ENCODE measurements at regions not wholly inside any gene's neighbourhood (a gene's known extent, or its start where the extent isn't known, plus 50 kb on each side); places are given as distances from the start of the nearest gene placed in this dataset.

DNA sequence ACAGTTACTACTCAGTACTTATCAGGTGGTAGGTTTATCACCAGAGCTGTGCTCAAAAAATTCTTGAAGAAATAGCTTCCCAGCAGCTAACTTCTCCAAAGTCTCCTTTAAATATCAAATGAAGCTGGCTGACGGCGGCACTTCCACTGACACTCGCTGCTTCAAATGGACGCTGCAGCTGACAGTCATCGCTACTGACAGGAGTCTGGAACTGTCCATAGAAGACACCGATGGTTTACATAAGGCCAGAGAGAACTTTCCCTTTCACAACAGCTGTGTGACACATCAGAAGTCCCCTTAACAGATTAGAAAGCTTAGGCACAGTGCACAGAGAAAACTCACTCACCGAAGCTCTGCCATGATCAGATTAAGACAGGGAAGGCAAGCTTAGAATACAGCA, 270.2 kb downstream of the SHOX2 start:
- no peak overlapping the region for H3K4me3 ChIP-seq (ENCODE audit: low read depth, low read length)
- TF ChIP-seq, protein P1, sequence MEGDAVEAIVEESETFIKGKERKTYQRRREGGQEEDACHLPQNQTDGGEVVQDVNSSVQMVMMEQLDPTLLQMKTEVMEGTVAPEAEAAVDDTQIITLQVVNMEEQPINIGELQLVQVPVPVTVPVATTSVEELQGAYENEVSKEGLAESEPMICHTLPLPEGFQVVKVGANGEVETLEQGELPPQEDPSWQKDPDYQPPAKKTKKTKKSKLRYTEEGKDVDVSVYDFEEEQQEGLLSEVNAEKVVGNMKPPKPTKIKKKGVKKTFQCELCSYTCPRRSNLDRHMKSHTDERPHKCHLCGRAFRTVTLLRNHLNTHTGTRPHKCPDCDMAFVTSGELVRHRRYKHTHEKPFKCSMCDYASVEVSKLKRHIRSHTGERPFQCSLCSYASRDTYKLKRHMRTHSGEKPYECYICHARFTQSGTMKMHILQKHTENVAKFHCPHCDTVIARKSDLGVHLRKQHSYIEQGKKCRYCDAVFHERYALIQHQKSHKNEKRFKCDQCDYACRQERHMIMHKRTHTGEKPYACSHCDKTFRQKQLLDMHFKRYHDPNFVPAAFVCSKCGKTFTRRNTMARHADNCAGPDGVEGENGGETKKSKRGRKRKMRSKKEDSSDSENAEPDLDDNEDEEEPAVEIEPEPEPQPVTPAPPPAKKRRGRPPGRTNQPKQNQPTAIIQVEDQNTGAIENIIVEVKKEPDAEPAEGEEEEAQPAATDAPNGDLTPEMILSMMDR (IDR thresholded peaks at IDR 0.05; ENCODE audit: low read depth, low read length, missing control alignments): no peak
- in situ Hi-C loops (cut with HindIII; ENCODE audit: low sequenced_read_pairs): no loop called here
- no peak for DNase-seq (ENCODE audit: low read depth)

DNA sequence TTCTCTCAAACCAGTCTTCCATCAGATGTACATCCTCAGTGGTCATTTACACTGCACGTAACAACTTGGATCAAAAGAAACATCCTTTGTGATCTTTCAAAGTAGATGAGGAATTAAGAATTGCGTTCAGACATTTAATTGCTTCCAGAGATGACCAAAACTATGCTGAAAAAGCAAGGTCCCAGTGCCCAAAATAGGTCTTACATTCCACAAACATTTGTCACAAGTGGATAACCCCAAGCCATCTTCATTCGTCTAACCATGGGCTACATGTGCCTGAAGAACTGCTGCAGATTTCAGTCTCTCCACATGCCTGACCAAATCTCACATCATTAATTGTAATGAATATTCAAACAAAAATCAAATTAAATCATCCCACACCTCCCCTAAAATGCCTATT, 273.6 kb downstream of the SHOX2 start:
- DNase-seq (ENCODE audit: low read depth): no peak
- in situ Hi-C loops (cut with HindIII; ENCODE audit: low sequenced_read_pairs): no loop called here
- H3K4me3 ChIP-seq (ENCODE audit: low read depth, low read length): no peak overlapping the region
- TF ChIP-seq, protein P1 (IDR thresholded peaks at IDR 0.05; ENCODE audit: low read depth, low read length, missing control alignments): no peak

DNA sequence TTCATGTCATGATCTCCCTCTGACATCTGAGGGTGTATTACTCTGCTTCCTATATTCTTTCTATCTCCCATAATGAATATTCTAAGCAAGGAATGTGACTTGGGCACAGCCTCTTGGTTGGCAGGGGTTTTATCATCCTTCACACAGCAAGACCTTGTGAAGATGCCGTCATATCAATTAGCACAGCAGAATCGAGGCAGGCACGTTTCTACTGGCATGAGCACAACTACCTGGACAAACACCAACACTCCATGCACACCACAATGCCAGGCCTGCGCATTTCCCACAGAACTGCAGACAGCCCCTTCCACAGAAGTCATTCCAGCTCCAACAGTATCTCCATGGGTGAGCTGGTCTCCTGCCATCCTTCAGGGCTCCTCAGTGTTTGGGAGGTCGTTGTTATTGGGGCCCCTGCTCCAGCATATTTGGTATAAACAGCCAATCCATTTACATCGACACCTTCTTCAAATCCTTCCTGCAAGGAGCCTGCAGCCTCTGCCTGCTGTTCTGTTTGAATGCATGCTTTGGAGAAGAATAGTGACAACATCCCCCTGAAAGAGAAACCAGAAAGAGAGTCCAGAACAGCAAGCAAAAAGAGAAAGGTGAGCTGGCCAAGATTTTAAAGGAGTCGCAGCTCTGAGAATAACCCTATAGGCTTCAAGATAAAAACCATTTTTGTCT, 275.5 kb downstream of the SHOX2 start:
- no peak overlapping the region for H3K4me3 ChIP-seq (ENCODE audit: low read depth, low read length)
- TF ChIP-seq, protein P1 (IDR thresholded peaks at IDR 0.05; ENCODE audit: low read depth, low read length, missing control alignments): no peak
- DNase-seq (ENCODE audit: low read depth): peak; percentile 19
- in situ Hi-C loops (cut with HindIII; ENCODE audit: low sequenced_read_pairs): no loop called here

DNA sequence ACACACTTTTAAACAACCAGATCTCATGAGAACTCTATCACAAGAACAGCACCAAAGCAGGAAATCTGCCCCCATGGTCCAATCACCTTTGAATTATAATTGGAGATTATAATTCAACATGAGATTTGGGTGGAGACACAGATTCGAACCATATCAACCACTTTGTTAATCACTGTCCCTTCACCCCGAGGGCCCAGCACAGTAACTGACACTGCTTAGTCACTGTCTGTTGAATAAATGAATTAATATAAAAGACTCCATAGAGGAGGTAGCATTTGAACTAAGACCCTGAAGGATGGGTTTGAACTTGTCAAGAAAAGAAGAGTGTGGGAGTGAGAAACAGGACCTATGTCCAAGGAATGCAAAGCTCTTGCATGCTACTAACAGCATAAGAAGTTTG, 276.4 kb downstream of the SHOX2 start:
- DNase-seq (ENCODE audit: low read depth): no peak
- TF ChIP-seq, protein P1 (IDR thresholded peaks at IDR 0.05; ENCODE audit: low read depth, low read length, missing control alignments): no peak
- no peak overlapping the region for H3K4me3 ChIP-seq (ENCODE audit: low read depth, low read length)
- in situ Hi-C loops (cut with HindIII; ENCODE audit: low sequenced_read_pairs): no loop called here

DNA sequence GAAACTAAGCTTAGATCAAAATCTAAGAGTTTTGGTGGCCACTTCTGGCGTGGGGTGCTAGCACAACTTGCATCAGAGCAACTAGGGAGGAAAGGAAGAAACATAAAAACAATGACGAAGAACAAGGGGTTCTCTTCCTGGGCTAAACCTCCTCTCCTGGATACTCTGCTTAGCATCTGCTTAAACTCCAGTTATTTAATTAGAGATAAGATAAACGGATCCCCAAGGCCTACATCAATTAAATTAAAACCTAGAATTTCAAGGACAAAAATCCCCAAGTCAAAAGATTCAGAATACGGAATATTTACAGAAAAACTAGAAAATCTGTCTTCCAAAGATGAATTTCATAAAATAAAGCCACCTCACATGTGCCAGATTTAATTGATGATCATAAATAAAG, 281.9 kb downstream of the SHOX2 start:
- in situ Hi-C loops (cut with HindIII; ENCODE audit: low sequenced_read_pairs): no loop called here
- TF ChIP-seq, protein P1 (IDR thresholded peaks at IDR 0.05; ENCODE audit: low read depth, low read length, missing control alignments): no peak
- H3K4me3 ChIP-seq (ENCODE audit: low read depth, low read length): no peak overlapping the region
- no peak for DNase-seq (ENCODE audit: low read depth)

DNA sequence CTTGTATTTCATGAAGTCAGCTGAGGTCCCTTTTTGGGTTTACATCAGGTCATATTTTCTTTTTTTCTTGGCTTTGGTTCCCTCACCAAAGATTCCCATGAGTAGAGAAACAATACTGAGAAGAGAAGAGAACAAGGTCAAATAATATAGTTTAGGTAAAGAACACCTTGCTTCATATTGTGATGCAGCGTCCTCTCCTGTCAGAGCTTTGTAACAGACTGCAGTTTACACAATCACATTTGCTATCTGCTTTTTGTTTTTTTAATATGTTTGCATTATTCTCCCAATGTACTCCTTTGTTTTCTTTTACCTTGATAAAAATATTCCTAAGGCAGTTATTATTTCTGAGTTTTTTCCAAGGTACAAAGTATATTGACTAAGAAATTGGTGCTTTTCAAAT, 283.2 kb downstream of the SHOX2 start:
- H3K4me3 ChIP-seq (ENCODE audit: low read depth, low read length): no peak overlapping the region
- in situ Hi-C loops (cut with HindIII; ENCODE audit: low sequenced_read_pairs): no loop called here
- DNase-seq (ENCODE audit: low read depth): no peak
- TF ChIP-seq, protein P1 (IDR thresholded peaks at IDR 0.05; ENCODE audit: low read depth, low read length, missing control alignments): no peak

All from astrocyte of the cerebellum (primary cell).